Activated B cell treated with CpG ODN at 0.5 μM for 24 hours (primary cell): ENCODE measurements at regions not wholly inside any gene's neighbourhood (a gene's known extent, or its start where the extent isn't known, plus 50 kb on each side); places are given as distances from the start of the nearest gene placed in this dataset.

Experiments used
- ATAC-seq: fragments of 200-7000 bp; cut with Tn5 transposase; one replicate; pipeline ENCODE4 v1.10.0; 2021; ENCODE audit warnings: low read depth, mild to moderate bottlenecking, moderate library complexity
- CTCF ChIA-PET: fragments of 350-600 bp; sonication (Branson Sonifier 250); formaldehyde crosslinking; loops from one replicate; lab custom pipeline; 2021; ENCODE audit warnings: antibody characterized with exemption; lab: Charles Lee
- POLR2A ChIA-PET: fragments of 350-600 bp; sonication (Branson Sonifier 250); formaldehyde crosslinking; loops from one replicate; lab custom pipeline; 2021; ENCODE audit warnings: antibody characterized with exemption; lab: Charles Lee
- DNase-seq: peaks from one replicate; pipeline ENCODE4 v3.0.0; 2022
- H3K27ac Mint-ChIP-seq: one replicate; pipeline ENCODE4 v1.8.0; 2020; ENCODE audit warnings: mixed read lengths
- H3K27me3 Mint-ChIP-seq: one replicate; pipeline ENCODE4 v1.8.0; 2021; ENCODE audit warnings: mixed read lengths
- H3K36me3 Mint-ChIP-seq: one replicate; pipeline ENCODE4 v1.8.0; 2021; ENCODE audit warnings: low read depth, mixed read lengths
- H3K4me1 Mint-ChIP-seq: one replicate; pipeline ENCODE4 v1.8.0; 2021; ENCODE audit warnings: mixed read lengths
- H3K4me3 Mint-ChIP-seq: one replicate; pipeline ENCODE4 v1.8.0; 2020; ENCODE audit warnings: mild to moderate bottlenecking, mixed read lengths
- H3K9me3 Mint-ChIP-seq: one replicate; pipeline ENCODE4 v1.8.0; 2020; ENCODE audit warnings: mixed read lengths
- intact Hi-C: fragments of 100-400 bp; cut with micrococcal nuclease; formaldehyde crosslinking; loops from one replicate; pipeline ENCODE4 v1.15.1; 2024
- TF ChIP-seq, protein P1 (sequence below): fragments of 200-600 bp; IDR thresholded peaks from one replicate; pipeline ENCODE4 v1.8.0; 2022; ENCODE audit warnings: antibody characterized with exemption, mild to moderate bottlenecking

GRCh38 chr9:1528456-1528855 lies 478.3 kb downstream of the DMRT2 start:
- no peak for ATAC-seq
- TF ChIP-seq, protein P1, sequence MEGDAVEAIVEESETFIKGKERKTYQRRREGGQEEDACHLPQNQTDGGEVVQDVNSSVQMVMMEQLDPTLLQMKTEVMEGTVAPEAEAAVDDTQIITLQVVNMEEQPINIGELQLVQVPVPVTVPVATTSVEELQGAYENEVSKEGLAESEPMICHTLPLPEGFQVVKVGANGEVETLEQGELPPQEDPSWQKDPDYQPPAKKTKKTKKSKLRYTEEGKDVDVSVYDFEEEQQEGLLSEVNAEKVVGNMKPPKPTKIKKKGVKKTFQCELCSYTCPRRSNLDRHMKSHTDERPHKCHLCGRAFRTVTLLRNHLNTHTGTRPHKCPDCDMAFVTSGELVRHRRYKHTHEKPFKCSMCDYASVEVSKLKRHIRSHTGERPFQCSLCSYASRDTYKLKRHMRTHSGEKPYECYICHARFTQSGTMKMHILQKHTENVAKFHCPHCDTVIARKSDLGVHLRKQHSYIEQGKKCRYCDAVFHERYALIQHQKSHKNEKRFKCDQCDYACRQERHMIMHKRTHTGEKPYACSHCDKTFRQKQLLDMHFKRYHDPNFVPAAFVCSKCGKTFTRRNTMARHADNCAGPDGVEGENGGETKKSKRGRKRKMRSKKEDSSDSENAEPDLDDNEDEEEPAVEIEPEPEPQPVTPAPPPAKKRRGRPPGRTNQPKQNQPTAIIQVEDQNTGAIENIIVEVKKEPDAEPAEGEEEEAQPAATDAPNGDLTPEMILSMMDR, result no peak
- no peaks in the 10 kb centered on the region for H3K27me3 Mint-ChIP-seq

GRCh38 chr9:1530696-1531095 lies 480.5 kb downstream of the DMRT2 start:
- intact Hi-C loops, result no loop called here
- H3K4me3 Mint-ChIP-seq, result no peak overlapping the region
- ChIA-PET POLR2A (no interaction called here), CTCF (no interaction called here)
- ATAC-seq (no peak), DNase-seq (no peak)
- no peaks in the 10 kb centered on the region for H3K9me3 Mint-ChIP-seq
- H3K36me3 Mint-ChIP-seq, result no peaks in the 10 kb centered on the region
- TF ChIP-seq, protein P1, result no peak
- H3K27ac Mint-ChIP-seq, result no peak overlapping the region
- no peaks in the 10 kb centered on the region for H3K4me1 Mint-ChIP-seq
- H3K27me3 Mint-ChIP-seq, result peaks cover 4% of the 10 kb centered on the region

More at GRCh38 chr9:1528456-1528855, 478.3 kb downstream of the DMRT2 start:
- H3K9me3 Mint-ChIP-seq, result no peaks in the 10 kb centered on the region
- no peak overlapping the region for H3K4me3 Mint-ChIP-seq
- ChIA-PET POLR2A (no interaction called here), CTCF (no interaction called here)
- DNase-seq, result no peak
- no peak overlapping the region for H3K27ac Mint-ChIP-seq
- intact Hi-C loops, result no loop called here
- no peaks in the 10 kb centered on the region for H3K4me1 Mint-ChIP-seq
- no peaks in the 10 kb centered on the region for H3K36me3 Mint-ChIP-seq

DNA sequence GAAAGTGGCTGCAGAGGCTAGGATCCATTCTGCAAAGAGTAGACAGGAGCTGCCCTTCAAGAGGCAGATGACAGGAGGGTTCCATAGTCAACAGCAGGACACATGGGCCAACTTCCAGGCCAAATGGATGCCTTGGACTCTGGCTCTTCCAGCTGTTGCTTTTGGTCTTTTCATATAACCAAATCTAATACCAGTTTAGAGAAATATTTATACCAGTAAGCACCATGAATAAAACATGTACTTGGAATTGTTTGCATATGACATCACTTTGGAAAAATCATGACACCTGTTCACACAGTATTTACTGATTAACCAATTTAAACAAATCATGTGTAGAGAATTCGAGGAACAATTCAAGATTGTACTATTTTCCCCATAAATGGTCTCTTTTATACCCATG lies 481.3 kb downstream of the DMRT2 start:
- H3K4me3 Mint-ChIP-seq, result no peak overlapping the region
- H3K36me3 Mint-ChIP-seq, result no peaks in the 10 kb centered on the region
- ATAC-seq, result no peak
- no peak overlapping the region for H3K27ac Mint-ChIP-seq
- ChIA-PET POLR2A (no interaction called here), CTCF (no interaction called here)
- intact Hi-C loops, result no loop called here
- no peaks in the 10 kb centered on the region for H3K4me1 Mint-ChIP-seq
- peaks cover 4% of the 10 kb centered on the region for H3K27me3 Mint-ChIP-seq
- DNase-seq, result no peak
- H3K9me3 Mint-ChIP-seq, result no peaks in the 10 kb centered on the region
- TF ChIP-seq, protein P1, result no peak

DNA sequence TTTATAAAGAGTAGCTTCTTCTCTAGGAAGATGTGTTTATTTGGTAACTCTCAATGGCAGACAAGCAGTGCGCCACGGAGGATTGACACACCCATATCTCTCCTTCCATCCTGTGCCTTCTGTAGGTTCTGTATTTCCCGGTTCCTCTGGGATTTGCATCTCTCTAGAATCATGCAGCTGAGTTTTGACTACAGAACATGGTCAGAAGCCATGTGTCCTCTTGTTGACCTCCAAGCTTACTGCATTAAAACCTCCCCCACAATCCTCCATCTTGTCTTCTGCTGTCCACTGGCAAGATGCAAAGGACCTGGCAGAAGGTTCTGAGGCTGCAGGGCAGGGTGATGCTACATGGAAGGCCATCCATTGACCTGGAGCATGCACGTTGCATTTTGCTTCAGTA lies 482.0 kb downstream of the DMRT2 start:
- Mint-ChIP-seq H3K27ac (no peak overlapping the region), H3K4me3 (no peak overlapping the region), H3K4me1 (no peaks in the 10 kb centered on the region), H3K27me3 (peaks cover 4% of the 10 kb centered on the region), H3K36me3 (no peaks in the 10 kb centered on the region), H3K9me3 (no peaks in the 10 kb centered on the region)
- TF ChIP-seq, protein P1, result no peak
- CTCF ChIA-PET, result no interaction called here
- DNase-seq (no peak), ATAC-seq (no peak)
- POLR2A ChIA-PET, result no interaction called here
- intact Hi-C loops, result no loop called here

GRCh38 chr9:1535051-1535450 lies 480.1 kb upstream of the SMARCA2 start:
- DNase-seq (no peak), ATAC-seq (no peak)
- ChIA-PET CTCF (no interaction called here), POLR2A (no interaction called here)
- Mint-ChIP-seq H3K36me3 (no peaks in the 10 kb centered on the region), H3K4me1 (no peaks in the 10 kb centered on the region), H3K27me3 (peaks cover 5% of the 10 kb centered on the region), H3K4me3 (no peak overlapping the region), H3K27ac (no peak overlapping the region), H3K9me3 (no peaks in the 10 kb centered on the region)
- TF ChIP-seq, protein P1, result no peak
- intact Hi-C loops, result no loop called here
